NCI-H146 treated with DMSO at 0.1 percent for 48 hours (cell line): ENCODE measurements at regions not wholly inside any gene's neighbourhood (a gene's known extent, or its start where the extent isn't known, plus 50 kb on each side); places are given as distances from the start of the nearest gene placed in this dataset.
"Not testable (repeated sequence)": the region's sequence is repeated elsewhere in the genome, so short reads cannot be mapped to it uniquely, and the experiment has no call there.

Source experiments
- DNase-seq: peaks from one replicate; lab custom pipeline; 2025; ENCODE audit not compliant: unreplicated experiment; lab: John Stamatoyannopoulos, UW

DNA sequence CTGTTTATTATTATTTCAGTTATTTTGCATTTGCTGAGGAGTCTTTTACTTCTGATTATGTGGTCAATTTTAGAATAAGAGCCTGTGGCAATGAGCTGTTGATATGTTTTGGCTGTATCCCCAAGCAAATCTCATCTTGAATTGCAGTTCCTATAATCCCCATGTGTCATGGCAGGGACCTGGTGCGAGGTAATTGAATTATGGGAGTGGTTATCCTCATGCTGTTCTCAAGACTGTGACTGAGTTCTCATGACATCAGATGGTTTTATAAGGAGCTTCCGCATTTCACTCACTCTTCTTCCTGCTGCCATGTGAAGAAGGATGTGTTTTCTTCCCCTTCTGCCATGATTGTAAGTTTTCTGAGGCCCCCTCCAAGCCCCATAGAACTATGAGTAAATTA, 114.9 kb upstream of the SLCO6A1 start:
- no peak for DNase-seq

DNA sequence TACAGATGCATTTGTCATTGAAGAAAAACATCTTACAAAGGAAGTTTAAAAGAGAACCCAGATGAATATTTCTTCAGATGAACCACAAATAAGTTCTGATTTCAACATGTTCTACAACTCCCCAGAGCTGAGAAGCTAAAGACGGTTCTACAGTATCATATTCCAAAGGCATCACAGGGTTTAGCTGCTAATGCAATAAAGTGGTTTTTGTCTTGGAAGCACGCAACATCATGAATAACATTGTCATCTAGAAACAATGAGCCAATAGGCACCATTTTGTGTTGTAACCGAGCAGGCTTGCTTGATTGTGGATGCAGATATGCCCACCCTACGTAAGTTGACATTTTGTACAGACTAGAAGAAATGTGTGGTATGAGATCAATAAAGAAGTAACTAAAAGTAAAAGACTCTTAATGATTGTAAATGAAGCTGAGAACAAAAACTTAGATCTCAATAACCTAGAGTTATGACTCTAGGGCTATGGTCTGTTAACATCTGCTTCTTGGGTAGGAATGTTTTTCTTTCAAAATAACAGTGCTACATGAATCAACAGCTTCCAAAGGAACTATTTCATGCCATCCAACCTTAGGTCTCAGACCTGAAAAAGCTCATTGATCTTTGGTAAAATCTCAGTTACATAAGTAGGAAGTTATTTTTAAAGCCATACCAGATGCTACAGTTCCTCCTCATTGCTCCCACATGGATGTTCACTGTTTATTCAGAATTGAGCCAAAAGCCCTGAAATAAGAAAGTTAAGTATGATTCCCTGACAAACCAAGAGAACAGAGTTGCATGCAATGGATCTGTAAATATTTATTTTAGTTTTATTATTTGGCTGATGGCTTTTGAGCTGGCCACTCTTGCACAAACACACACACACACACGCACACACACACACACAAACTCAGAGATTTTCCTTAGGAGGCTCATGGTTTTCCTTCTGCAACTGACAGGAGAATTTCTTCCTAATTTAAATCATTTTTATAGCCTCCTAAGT, 118.7 kb upstream of the SLCO6A1 start:
- DNase-seq, result no peak

DNA sequence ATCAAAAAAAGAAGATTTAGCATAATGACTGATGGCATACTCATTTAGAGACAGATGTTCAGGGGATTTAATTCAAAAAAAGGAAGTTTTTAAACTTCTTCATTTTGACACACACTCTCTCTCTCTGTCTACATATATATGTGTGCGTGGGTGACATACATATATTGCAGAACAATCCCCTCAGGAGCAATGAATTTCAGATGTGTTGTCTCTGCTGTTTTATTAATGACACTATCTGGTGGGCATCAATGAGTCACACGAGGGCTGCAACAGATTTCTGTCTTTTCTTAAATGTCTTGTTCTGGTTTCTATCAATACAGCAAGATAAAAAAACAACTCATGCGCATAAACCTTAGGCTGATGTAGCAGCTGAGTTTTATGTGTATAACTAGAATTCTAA, 123.5 kb upstream of the SLCO6A1 start:
- DNase-seq, result no peak

DNA sequence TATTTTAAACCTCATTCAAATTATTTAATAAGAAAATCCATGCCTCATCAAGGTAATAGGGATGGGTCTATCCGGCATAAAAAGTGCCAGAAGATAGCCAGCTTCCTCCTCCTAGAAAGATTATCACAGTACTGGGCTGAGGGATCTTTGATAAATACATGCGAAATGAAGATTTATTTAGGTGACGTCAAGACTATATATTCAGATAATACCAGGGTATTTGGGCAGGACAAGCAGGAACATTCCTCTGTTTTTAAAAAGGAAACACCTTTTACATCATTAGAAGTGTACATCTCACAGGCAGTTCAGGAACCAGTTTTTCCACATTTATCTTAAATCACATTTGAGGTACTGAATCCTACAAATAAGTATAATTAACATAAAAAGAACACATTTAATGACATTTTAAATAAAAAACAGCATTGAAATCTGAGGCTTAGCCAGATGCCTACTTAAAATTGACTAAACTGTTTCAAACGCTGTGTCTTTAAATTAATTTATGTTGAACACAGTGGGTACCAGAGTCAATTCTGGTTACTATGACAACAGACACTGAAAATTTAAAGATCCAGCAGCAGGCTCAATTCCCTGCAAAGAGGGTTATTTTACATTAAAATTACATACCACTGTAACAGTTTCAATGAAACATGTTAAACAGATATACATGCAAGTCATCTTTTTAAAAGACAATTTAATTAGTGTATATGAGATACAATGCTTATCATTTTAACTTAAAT, 124.7 kb upstream of the SLCO6A1 start:
- DNase-seq, result no peak

DNA sequence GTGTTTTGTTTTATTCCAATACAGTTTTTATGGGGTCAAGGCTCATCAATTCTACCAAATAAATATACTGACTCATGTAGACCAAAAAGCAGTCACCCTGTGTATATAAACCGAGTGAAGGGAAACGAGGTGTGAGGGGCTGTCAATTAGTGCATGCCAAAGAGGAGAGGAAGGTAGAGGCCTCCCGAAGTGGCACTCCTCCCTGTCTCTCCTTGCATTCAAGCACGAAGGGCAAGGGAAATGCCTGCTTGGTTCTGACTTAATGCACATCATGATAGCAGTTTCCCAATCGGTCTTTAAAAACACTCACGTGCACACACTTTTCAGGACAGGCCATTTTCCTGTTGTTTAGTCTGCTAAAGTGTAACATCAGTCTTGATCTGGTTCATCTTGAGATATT, 125.6 kb upstream of the SLCO6A1 start:
- no peak for DNase-seq

DNA sequence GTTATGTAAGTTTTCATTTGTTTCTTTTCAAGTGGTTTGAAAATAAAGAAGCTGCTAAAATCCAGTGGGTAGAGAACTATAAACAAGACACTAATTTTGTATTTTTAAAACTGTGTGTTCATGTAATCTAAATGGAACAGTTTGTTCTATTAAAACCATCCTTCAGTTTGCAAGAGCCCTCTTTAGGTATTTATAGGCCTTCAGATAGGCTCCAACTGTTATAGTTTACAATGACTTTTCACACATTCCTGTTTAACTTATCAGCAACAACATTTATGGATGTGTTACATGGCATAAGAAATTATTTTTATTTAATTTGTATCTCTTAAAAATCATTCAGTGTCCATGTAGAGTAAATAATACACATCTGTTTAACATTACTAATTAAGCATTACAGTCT, 126.7 kb upstream of the SLCO6A1 start:
- DNase-seq, result no peak

DNA sequence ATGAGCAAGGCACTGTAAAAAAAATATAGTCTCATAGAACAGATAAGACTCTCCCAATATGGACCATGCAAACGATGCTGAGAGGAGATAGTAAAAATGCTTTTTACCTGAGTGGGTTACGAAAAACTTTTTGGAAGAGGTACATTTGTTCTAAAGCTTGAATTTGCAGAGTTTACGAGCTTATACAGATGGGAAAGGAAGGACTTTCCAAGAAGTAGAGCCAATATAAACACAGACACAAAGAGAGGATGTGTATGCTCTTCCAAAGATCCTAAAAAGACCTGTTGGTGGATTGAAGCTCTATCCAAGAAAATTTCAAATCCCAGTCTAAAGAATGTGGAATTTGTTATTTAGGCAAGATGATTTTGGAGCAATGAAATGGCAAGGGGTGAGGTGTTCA, 127.1 kb upstream of the SLCO6A1 start:
- no peak for DNase-seq

DNA sequence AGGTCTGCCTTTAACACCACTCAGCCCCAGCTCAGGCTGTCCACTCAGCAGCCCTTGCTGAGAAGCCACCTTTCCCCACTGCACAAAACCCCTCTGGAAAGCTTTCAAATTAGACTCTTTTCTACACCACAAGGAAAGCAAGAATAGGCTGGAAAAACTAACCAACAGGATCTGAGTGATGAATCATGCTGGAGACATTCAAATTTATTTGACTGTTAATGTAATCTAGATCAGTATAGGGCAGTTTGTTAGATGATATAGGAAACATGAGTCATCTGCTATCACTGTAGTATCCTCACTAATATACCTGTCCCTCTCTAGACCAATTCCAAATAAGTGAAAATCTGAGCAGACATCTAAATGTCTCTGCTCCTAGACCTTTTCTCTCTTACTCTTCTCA, 127.8 kb upstream of the PAM start:
- no peak for DNase-seq

DNA sequence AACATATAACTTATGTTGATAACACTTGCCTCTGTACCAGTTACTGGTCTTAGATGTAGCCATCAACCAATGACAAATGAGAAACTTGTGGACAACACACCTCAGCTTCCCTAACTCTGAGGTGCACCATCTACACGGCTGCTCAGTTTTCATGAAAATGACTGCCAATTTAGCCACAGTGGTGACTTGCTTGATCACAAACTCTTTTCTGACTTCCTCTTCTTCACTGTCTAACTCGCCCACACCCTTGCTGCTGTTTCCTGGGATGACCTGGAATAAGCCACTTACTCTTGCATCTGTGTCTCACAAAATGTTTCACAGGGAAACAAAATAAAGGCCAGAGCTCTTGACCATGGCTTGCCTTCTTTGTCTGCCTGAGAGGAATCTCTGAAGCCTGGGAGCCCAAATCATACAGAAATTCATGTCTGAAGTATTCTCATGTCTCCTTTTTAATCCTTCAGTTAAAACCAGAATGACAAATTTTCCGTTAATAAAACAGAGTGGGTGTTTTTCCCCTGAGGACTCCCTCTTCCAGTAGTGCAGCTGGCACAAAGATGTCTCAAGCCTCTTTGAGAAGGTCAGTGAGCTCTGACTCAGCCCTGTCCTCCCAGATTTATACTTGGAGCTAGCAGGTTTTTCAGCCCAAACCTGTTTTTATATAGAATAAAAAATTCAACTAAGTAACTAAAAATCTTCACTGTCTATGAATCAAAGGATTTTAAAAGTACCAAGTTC, 126.5 kb upstream of the PAM start:
- DNase-seq, result no peak

DNA sequence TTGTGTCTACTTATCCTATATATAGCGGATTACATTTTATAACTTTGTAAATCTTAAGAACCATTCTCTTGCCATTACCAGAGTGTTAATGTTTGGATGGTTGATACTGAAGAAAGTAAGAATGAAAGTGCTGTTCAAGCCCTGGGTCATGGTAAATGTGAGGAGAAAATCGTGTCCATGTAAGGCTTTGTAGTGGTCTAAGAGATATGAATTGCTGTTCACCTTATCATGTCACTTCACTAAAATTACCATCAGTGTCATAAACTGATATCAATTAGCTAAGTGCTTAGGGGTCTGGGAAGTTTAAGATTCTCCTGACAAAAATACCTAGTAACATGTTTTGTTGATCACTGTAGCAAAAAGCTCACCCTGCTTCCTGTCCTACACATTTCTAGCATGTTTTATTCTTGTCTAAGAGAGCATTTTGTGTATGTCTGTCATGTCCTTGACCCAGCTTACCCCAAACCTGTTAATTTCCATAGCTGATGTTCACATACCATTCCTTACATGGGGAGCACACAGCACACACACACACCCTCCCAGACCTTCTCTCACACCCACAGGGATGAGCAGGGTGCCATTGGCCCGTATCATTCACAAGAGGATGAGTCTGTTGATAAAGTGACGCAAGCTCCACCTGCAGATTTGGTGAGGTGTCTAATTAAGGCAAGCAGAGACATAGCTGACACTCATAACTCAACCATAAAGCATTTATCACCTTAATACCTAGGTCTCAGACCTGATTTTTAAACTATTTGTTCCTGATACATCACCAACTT, 125.1 kb upstream of the PAM start:
- no peak for DNase-seq

DNA sequence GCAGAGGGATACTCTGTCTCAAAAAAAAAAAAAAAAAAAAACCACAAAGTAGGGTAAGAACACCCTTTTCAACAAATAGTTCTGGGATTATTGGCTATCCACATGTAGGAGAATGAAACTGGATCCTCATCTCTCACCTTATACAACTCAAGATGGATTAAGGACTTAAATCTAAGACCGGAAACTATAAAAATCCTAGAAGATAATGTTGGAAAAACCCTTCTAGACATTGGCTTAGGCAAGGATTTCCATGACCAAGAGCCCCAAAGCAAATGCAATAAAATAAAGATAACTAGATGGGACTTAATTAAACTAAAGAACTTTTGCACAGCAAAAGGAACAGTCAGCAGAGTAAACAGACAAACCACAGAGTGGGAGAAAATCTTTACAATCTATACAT, 119.7 kb upstream of the PAM start:
- DNase-seq, result not testable (repeated sequence)

DNA sequence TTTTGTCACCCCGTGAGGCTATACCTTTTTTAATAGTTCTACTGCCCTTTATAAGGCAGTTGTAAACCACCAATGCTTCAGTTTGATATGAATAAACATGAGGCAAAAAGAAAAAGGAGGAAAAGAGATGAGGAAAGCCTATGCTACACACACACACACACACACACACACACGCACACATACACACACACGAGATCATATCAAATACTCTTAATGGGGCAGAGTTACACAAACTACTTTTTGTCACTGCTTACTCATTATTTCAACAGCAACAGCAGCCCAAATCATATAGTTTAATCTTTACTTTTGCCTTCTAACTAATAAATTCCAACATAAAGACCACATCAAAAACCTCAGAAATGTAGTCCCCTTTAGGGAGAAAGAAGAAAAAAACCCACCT, 116.8 kb upstream of the PAM start:
- no peak for DNase-seq

DNA sequence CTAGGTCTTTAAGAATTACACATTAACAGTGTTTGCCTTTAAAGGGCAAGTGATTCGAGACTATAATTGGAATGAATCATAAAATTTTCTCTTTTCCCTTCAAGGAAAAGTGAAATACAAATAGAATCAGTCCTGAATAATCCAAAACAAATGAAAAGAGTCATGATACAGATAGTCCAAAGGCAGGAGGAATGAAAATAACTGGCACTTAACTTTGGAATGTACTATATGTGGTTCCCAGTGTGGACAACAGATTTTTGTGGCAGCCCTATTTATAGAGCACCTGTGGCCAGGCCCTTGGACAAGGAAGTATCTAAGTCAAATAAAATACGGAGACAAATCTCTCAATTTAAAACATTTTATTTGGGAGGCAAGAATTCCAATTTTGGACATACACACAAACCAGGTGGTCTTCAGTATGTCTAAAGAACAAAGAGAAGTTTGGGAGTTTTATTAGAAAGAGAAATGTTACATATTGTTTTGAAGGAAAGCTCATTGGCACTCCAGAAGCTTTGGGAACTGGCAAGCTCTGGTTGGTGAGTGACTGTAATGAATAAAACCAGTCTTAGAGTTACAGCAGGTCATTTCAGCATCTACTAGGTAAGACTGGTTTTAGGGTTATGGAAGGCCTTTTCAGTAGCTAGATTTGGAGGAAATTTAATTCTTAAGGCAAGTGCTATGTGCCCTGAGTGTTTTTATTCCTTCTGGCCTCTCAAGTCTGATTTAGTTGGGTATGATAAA, 116.0 kb upstream of the PAM start:
- no peak for DNase-seq

DNA sequence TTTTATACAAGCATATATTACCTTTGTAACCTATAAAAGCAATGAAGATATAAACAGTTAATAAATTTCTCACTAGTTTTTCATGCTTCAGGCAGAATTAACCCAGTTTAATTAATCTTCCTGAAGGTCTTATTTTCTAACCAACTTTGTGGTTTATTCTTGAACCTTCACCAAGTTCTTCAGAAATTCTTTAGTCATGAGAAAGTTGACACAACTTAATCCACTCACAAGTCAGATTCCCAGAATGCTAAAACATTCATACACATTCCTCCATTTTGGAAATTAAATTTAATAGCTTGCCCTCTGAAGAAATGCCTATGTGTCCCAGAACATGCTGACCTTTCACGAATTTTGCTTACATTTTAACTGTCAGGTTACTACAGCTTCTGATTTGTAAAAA, 105.4 kb upstream of the PAM start:
- no peak for DNase-seq

DNA sequence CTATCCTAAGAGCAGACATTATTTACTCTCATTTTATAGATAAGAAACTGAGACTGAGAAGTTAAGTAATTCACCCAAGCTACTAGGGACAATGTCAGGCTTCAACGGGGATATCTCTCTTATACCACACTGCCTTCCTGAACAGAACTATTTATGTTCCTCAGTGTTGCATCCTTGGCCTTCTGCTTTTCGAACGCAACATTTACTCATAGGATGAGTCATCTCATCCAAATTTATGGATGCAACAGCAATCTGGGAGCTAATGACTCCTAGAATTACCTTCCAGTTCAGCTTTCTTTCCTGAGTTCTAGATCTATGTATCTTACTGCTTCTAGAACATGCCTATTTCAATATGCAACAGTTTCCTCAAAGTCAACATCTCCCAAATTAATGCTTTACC, 103.6 kb upstream of the PAM start:
- DNase-seq, result no peak

DNA sequence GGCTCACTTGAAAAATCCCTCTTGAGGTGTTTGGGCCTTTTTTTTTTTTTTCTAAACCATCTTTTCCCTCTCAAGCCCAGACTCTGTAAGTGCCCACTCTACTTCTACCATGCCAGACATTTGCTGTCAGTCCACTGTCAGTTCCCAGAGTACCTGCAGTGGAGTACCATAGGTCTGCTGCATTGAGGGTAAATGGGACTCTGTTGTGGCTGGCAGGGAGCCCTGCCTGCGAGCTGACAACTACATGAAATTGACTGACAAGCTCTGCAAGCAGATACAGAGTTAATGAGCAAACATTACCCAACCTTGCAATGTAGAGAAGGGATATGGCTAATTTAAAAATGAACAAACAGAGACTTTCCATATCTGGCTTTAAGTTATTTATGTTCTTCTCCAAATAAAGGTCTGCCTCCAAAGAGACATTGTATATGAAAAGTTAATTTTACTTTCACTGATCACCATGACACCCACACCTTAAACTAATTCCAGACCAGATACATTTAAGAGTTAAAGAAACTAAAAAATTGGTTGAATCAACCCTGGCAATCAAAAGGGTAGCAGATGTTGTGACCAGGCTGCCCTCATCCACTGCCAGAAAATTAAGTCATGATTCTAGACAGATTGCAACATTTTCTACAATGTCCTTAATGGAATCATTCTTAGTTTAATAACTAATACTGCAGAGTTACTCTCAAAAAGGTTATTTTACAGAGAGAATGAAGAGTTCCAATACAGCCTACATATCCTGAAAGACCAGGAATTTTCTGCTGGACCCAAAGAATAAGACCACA, 100.4 kb upstream of the PAM start:
- no peak for DNase-seq

DNA sequence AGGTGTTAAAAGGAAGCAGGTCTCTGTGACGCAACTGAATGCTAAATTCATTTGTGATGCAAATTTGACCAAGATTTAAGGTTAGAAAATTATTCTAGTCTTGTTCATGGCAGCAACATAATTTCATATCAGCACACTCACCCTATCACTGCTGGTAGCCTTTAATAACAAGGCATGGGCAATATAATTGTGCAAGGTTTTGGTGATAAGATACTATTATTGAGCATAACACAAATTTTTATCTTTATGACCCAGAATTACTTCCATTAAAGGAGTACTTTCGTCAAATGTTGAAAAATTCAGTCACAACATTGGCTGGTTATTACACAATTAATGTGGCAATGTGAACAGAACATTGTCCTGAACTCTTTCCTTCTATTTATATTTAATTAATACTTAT, 96.0 kb upstream of the PAM start:
- DNase-seq, result no peak

DNA sequence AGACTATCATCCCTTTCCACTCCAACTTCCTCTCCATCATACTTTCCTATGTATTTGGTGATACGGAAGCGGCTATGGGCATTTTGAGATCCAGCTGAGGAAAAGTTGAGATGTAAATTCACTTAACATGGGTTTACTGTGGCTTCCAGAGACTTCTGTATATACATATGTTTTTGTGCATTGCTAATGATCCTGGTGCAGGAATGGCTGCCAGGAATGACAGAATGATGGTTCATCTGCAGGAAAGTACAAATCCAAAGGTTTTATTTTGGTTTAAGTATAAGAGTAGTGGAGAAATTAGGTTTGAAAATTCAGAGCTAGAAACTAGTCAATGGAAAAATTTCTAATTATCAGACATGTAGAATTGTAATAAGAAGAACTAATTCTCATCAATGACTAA, 95.0 kb upstream of the PAM start:
- no peak for DNase-seq

DNA sequence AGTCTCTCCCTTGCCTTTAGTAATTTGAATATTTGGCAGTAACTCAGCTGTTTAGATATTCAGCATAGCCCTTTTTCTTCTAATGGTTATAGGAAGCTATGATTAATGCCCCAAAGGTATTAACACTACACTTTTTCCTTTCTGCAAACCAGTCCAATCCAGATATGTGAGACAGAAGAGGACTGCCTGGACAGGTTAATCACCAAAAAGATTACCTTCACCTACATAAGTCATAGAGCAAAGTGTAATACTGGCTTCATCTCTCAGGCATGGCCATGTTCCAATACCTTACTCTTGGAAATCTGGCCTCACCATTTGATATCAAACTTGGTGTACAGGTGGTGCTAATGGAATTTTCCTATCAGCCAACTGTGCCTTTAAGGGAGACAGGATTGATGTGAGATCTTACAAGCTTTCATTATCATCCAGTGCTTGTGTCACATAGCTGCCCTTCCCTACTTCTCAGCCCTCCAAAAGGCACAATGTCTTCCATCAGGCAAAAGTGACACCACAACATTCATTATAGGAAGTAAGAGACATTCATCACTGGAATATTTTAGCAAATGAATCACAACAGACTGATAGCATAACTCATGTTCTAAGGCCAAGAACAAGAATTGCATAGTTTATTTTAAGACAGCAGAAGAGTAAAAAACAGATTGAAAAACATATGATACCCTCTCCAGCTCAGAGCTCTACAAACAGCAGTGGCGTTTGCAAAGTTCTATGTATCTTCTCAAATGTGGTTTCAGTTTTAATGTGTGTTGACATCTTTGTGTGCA, 91.2 kb upstream of the PAM start:
- no peak for DNase-seq
